Sigmoid colon (tissue), 6 donors: ENCODE measurements at regions not wholly inside any gene's neighbourhood (a gene's known extent, or its start where the extent isn't known, plus 50 kb on each side); places are given as distances from the start of the nearest gene placed in this dataset.

Source experiments
- DNase-seq: peaks from one replicate; pipeline ENCODE4 v3.0.0-alpha.2; 2019
- H3K27ac ChIP-seq, 4 donors: fragments of 200-600 bp; sonication (generic); one replicate each; pipeline ENCODE4 v1.5.1; 2016 to 2019; ENCODE audit warnings: mild to moderate bottlenecking in 1 of 4
- H3K27me3 ChIP-seq, 3 donors: fragments of 200-600 bp; sonication (generic); one replicate each; pipeline ENCODE4 v1.5.1; 2019; ENCODE audit warnings: mild to moderate bottlenecking in 1 of 3
- H3K36me3 ChIP-seq, 4 donors: fragments of 200-600 bp; sonication (generic); one replicate each; pipeline ENCODE4 v1.5.1; 2016 to 2019
- H3K4me1 ChIP-seq, 4 donors: fragments of 200-600 bp; sonication (generic); one replicate each; pipeline ENCODE4 v1.5.1; 2017 to 2019
- H3K4me3 ChIP-seq, 4 donors: fragments of 200-600 bp; sonication (generic); one replicate each; pipeline ENCODE4 v1.5.1; 2017 to 2019; ENCODE audit warnings: mild to moderate bottlenecking in 2 of 4, moderate library complexity in 1 of 4
- H3K9me3 ChIP-seq, 4 donors: fragments of 200-600 bp in 3 of 4; sonication (generic) in 3 of 4; one replicate each; pipeline versions ENCODE4 v1.5.1 to v1.6.1; 2013 to 2019
- EP300 ChIP-seq, 4 donors: sonication (generic); formaldehyde crosslinking; IDR thresholded peaks; one replicate each; pipeline ENCODE4 v1.6.1; 2017; ENCODE audit warnings: antibody characterized with exemption in 4 of 4
- POLR2A ChIP-seq, 2 donors: fragments of 450-650 bp; IDR thresholded peaks; one replicate each; pipeline ENCODE4 v1.6.1; 2016; ENCODE audit warnings: antibody characterized with exemption in 2 of 2, mild to moderate bottlenecking in 2 of 2, moderate library complexity in 2 of 2
- POLR2AphosphoS5 ChIP-seq, 4 donors: sonication (generic); formaldehyde crosslinking; IDR thresholded peaks; one replicate each; pipeline ENCODE4 v1.6.1; 2017; ENCODE audit warnings: antibody characterized with exemption in 4 of 4
- WGBS, 2 donors: extraction: QIAGEN DNeasy Blood & Tissue Kit; methylation state at CpG; one replicate each; pipeline ENCODE4 v1.1.7; 2013; 5-methylcytosine and 5-hydroxymethylcytosine counted together
- intact Hi-C: fragments of 100-400 bp; cut with DNase I; formaldehyde crosslinking; loops from one replicate; pipeline ENCODE4 v1.15.1; 2023
- TF ChIP-seq, protein P1 (sequence below), 4 experiments: fragments of 450-650 bp in 3 of 4; fragments of 200-600 bp in 1 of 4; IDR thresholded peaks; one replicate each; pipeline ENCODE4 v1.5.1; 2016 to 2019; ENCODE audit warnings: antibody characterized with exemption in 4 of 4, mild to moderate bottlenecking in 3 of 4, moderate library complexity in 2 of 4
- donor health status: healthy with polysubstance abuse.
- donor health status: healthy.

DNA sequence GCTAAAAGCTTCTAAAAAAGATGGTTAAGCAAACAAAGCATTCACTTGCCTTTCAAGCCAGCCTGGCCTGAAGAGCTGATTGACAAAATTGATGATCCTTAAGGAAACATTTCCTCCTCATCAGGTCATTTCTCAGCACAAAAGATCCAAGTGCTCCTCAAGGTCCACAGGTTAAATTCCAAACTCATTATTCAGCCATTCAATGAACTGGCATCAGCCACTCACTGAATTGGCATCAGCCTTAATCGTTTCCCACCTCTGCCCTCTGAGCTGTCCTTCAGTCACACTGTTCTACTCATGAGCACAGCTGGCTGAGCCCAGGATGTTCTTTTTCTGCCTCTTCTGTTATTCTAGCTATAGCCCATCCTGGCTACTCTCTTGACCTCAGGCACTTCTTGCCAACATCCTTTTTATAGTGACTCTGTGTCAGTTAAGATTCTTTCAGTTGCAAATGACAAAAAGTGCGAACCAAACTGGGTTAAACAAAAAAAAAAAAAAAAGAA is 147.5 kb downstream of the RAB11FIP2 start:
- no peak for DNase-seq
- Histone ChIP-seq H3K4me1 (no peaks in the 10 kb centered on the region), H3K4me3 (no peak overlapping the region), H3K27ac (no peak overlapping the region), H3K9me3 (no peaks in the 10 kb centered on the region), H3K27me3 (peaks cover 0 to 6% (median 0%) of the 10 kb centered on the region in 3 donors), H3K36me3 (no peaks in the 10 kb centered on the region)
- intact Hi-C loops = no loop called here
- 40 to 56% methylated on average over 2 of the region's 2 CpGs for WGBS, 2 donors
- TF ChIP-seq EP300 (IDR thresholded peaks at IDR 0.05) (no peak), POLR2AphosphoS5 (IDR thresholded peaks at IDR 0.05) (no peak)

DNA sequence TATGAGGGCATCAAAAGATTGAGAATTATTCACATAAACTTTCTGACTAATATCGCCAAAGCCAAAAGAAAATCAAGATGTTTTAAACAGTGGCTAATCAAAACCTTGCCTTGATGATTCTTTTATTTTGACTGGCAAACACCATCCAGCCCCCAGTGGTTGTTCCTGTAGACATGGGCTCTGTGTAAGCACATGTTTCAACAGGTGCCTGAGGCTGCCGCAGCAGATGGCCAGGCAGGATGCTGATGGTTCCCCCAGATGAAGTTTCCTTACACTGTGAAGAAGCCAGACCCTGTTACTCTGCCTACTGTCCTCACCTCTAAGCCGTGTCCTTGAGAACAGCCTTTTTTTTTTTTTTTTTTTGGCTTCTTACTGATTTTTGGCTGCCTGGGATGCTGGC is 146.5 kb downstream of the RAB11FIP2 start:
- Histone ChIP-seq H3K4me1 (no peaks in the 10 kb centered on the region), H3K9me3 (no peaks in the 10 kb centered on the region)
- DNase-seq = no peak

DNA sequence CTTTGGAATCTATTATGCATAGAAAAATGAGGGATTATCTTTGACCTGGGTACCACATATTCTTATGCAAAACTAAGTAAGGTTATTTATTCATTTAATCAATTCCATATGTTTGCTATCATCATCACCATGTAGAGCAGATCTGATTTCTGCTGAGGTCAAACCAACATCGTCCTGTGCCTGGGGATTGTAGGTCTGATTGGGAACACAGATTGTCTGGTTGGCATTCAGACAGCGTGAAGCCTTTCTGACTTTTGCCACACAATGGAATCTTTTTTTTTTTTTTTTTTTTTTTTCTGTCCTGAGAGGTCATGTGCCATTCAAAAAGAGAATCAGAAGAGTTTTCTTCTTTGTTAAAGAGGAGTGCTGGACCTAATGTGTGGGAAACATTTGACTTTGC is 142.9 kb downstream of the RAB11FIP2 start:
- Histone ChIP-seq H3K4me1 (no peaks in the 10 kb centered on the region), H3K27me3 (no peaks in the 10 kb centered on the region), H3K4me3 (no peak overlapping the region), H3K27ac (no peak overlapping the region), H3K9me3 (no peaks in the 10 kb centered on the region), H3K36me3 (no peaks in the 10 kb centered on the region)
- intact Hi-C loops = no loop called here
- 81 to 87% methylated on average over 2 of the region's 2 CpGs for WGBS, 2 donors
- no peak for TF ChIP-seq POLR2AphosphoS5 (IDR thresholded peaks at IDR 0.05)
- TF ChIP-seq POLR2A (IDR thresholded peaks at IDR 0.05) = no peak
- TF ChIP-seq, protein P1, sequence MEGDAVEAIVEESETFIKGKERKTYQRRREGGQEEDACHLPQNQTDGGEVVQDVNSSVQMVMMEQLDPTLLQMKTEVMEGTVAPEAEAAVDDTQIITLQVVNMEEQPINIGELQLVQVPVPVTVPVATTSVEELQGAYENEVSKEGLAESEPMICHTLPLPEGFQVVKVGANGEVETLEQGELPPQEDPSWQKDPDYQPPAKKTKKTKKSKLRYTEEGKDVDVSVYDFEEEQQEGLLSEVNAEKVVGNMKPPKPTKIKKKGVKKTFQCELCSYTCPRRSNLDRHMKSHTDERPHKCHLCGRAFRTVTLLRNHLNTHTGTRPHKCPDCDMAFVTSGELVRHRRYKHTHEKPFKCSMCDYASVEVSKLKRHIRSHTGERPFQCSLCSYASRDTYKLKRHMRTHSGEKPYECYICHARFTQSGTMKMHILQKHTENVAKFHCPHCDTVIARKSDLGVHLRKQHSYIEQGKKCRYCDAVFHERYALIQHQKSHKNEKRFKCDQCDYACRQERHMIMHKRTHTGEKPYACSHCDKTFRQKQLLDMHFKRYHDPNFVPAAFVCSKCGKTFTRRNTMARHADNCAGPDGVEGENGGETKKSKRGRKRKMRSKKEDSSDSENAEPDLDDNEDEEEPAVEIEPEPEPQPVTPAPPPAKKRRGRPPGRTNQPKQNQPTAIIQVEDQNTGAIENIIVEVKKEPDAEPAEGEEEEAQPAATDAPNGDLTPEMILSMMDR (IDR thresholded peaks at IDR 0.05) = no peak
- DNase-seq = no peak

More for the DNA sequence above, 146.5 kb downstream of the RAB11FIP2 start:
- TF ChIP-seq EP300 (IDR thresholded peaks at IDR 0.05) (no peak), POLR2AphosphoS5 (IDR thresholded peaks at IDR 0.05) (no peak), POLR2A (IDR thresholded peaks at IDR 0.05) (no peak)
- TF ChIP-seq, protein P1 (IDR thresholded peaks at IDR 0.05) = no peak
- Histone ChIP-seq H3K27ac (no peak overlapping the region), H3K27me3 (peaks cover 0 to 6% (median 0%) of the 10 kb centered on the region in 3 donors), H3K36me3 (no peaks in the 10 kb centered on the region), H3K4me3 (no peak overlapping the region)
- WGBS, 2 donors = 83 to 84% methylated on average over 3 of the region's 3 CpGs
- intact Hi-C loops = no loop called here

DNA sequence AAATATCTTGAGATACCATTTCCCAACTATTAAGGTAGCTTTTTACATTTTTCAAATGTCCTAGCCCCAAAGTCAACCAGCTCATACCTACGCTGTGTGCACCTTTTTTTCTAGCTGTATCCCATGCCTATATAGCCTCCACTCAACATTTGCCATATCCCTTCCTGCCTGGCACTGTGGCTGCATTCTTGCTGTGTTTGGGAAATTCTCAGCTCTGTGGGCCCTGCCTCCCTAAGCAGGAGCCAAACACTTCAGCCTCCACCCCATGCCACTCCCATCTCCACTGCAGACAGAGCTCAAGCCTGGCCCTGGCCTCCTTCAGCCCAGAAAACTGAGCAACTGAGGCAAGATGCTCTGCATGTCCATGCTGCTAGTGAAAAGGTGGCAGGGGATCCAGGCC is 141.3 kb downstream of the RAB11FIP2 start:
- no peaks in the 10 kb centered on the region for H3K36me3 ChIP-seq
- H3K4me3 ChIP-seq = no peak overlapping the region
- no peak overlapping the region for H3K27ac ChIP-seq
- WGBS, 2 donors = 89 to 90% methylated on average over 1 of the region's 1 CpG
- no peaks in the 10 kb centered on the region for H3K4me1 ChIP-seq
- no peak for TF ChIP-seq EP300 (IDR thresholded peaks at IDR 0.05)
- TF ChIP-seq, protein P1 (IDR thresholded peaks at IDR 0.05) = no peak
- no peak for DNase-seq
- no peaks in the 10 kb centered on the region for H3K27me3 ChIP-seq
- no peaks in the 10 kb centered on the region for H3K9me3 ChIP-seq
- intact Hi-C loops = no loop called here

DNA sequence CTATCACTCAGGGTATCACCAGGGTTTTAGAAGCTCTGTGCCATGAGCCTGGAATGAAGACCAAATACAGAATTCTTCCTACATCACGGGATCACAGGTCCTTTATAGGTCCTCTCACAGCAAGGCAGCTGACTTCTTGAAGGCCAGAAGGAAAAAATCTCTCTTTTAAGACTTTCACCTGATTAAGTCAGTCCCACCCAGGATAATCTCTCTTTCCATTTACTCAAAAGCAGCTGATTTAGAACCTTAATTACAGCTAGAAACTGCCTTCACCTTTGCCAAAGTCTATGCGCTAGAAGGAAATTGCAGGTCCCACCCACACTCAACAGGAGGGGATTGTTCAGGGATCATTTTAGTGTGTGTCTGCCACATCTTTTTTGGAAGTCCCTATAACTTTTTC is 135.1 kb downstream of the RAB11FIP2 start:
- WGBS, 2 donors = 63 to 64% methylated on average over 2 of the region's 2 CpGs
- intact Hi-C loops = no loop called here
- Histone ChIP-seq H3K36me3 (no peaks in the 10 kb centered on the region), H3K27ac (no peak overlapping the region), H3K27me3 (no peaks in the 10 kb centered on the region), H3K4me3 (no peak overlapping the region), H3K4me1 (no peaks in the 10 kb centered on the region), H3K9me3 (no peaks in the 10 kb centered on the region)
- no peak for TF ChIP-seq POLR2AphosphoS5 (IDR thresholded peaks at IDR 0.05)
- TF ChIP-seq, protein P1 (IDR thresholded peaks at IDR 0.05) = no peak
- no peak for TF ChIP-seq EP300 (IDR thresholded peaks at IDR 0.05)
- TF ChIP-seq POLR2A (IDR thresholded peaks at IDR 0.05) = no peak
- no peak for DNase-seq
